ENCODE measurements at regions not wholly inside any gene's neighbourhood (a gene's known extent, or its start where the extent isn't known, plus 50 kb on each side); places are given as distances from the start of the nearest gene placed in this dataset.
"Not testable (repeated sequence)": the region's sequence is repeated elsewhere in the genome, so short reads cannot be mapped to it uniquely, and the experiment has no call there.

- DNase-seq: no peak
These were observed 904.9 kb upstream of the EPHA5 start for GRCh38 chr4:66575008-66575696.

GRCh38 chr4:66574145-66574978 lies 904.1 kb upstream of the EPHA5 start:
- DNase-seq: no peak

GRCh38 chr4:66572949-66573348 lies 902.7 kb upstream of the EPHA5 start:
- DNase-seq: no peak

- no peak for DNase-seq
These were observed 900.9 kb upstream of the EPHA5 start for GRCh38 chr4:66571145-66571695.

GRCh38 chr4:66569228-66569627 lies 898.9 kb upstream of the EPHA5 start:
- no peak for DNase-seq

GRCh38 chr4:66568431-66568830 lies 898.1 kb upstream of the EPHA5 start:
- DNase-seq: no peak

- no peak for DNase-seq
These were observed 897.7 kb upstream of the EPHA5 start for GRCh38 chr4:66568001-66568400.

GRCh38 chr4:66567551-66567950 lies 897.3 kb upstream of the EPHA5 start:
- DNase-seq: no peak

GRCh38 chr4:66565801-66566200 lies 895.5 kb upstream of the EPHA5 start:
- DNase-seq: no peak

- DNase-seq: no peak
These were observed 894.8 kb upstream of the EPHA5 start for GRCh38 chr4:66564901-66565651.

GRCh38 chr4:66562276-66562806 lies 892.1 kb upstream of the EPHA5 start:
- DNase-seq: no peak

GRCh38 chr4:66561465-66562053 lies 891.3 kb upstream of the EPHA5 start:
- not testable (repeated sequence) for DNase-seq

GRCh38 chr4:66558651-66559050 lies 888.4 kb upstream of the EPHA5 start:
- no peak for DNase-seq

GRCh38 chr4:66556651-66557278 lies 886.5 kb upstream of the EPHA5 start:
- DNase-seq: no peak

- DNase-seq: no peak
These were observed 885.0 kb upstream of the EPHA5 start for GRCh38 chr4:66555301-66555700.

GRCh38 chr4:66554826-66555225 lies 884.5 kb upstream of the EPHA5 start:
- no peak for DNase-seq

- not testable (repeated sequence) for DNase-seq
These were observed 875.0 kb upstream of the EPHA5 start for GRCh38 chr4:66545301-66545700.

GRCh38 chr4:66544281-66544680 lies 874.0 kb upstream of the EPHA5 start:
- DNase-seq: no peak

GRCh38 chr4:66539745-66540144 lies 869.5 kb upstream of the EPHA5 start:
- DNase-seq: no peak

- DNase-seq: no peak
These were observed 854.5 kb upstream of the EPHA5 start for GRCh38 chr4:66524781-66525180.

GRCh38 chr4:66522244-66522643 lies 852.0 kb upstream of the EPHA5 start:
- DNase-seq: no peak

- no peak for DNase-seq
These were observed 846.7 kb upstream of the EPHA5 start for GRCh38 chr4:66516940-66517339.

Measured in activated CD8-positive, alpha-beta memory T cell treated with anti-CD3 and anti-CD28 coated beads, Interleukin-2, amount 50 U/mL, for 48 hours (primary cell).